Parathyroid adenoma (tissue), 2 donors: ENCODE measurements at regions not wholly inside any gene's neighbourhood (a gene's known extent, or its start where the extent isn't known, plus 50 kb on each side); places are given as distances from the start of the nearest gene placed in this dataset.

Source experiments
- H2AFZ ChIP-seq: fragments of 300-600 bp; sonication (generic); one replicate; pipeline ENCODE4 v1.7.0; 2017; ENCODE audit warnings: antibody characterized with exemption, mild to moderate bottlenecking
- H3K27ac ChIP-seq: fragments of 300-600 bp; sonication (generic); one replicate; pipeline ENCODE4 v1.7.0; 2017
- H3K27me3 ChIP-seq: fragments of 300-600 bp; sonication (generic); one replicate; pipeline ENCODE4 v1.7.0; 2017; ENCODE audit warnings: low read length; ENCODE audit not compliant: control insufficient read depth, insufficient read depth
- H3K36me3 ChIP-seq: fragments of 300-600 bp; sonication (generic); one replicate; pipeline ENCODE4 v1.7.0; 2017; ENCODE audit warnings: low read length; ENCODE audit not compliant: control insufficient read depth, insufficient read depth
- H3K4me1 ChIP-seq: fragments of 300-600 bp; sonication (generic); one replicate; pipeline ENCODE4 v1.7.0; 2017; ENCODE audit warnings: control low read depth
- H3K4me2 ChIP-seq: fragments of 300-600 bp; sonication (generic); one replicate; pipeline ENCODE4 v1.7.0; 2017; ENCODE audit warnings: low read length
- H3K4me3 ChIP-seq: fragments of 300-600 bp; sonication (generic); one replicate; pipeline ENCODE4 v1.7.0; 2017; ENCODE audit warnings: low read depth, low read length
- H3K79me2 ChIP-seq: fragments of 300-600 bp; sonication (generic); one replicate; pipeline ENCODE4 v1.7.0; 2017; ENCODE audit warnings: control low read depth
- H3K9ac ChIP-seq: fragments of 300-600 bp; sonication (generic); one replicate; pipeline ENCODE4 v1.7.0; 2017; ENCODE audit warnings: mild to moderate bottlenecking
- H3K9me3 ChIP-seq: fragments of 300-600 bp; sonication (generic); one replicate; pipeline ENCODE4 v1.7.0; 2017; ENCODE audit warnings: low read length; ENCODE audit not compliant: control insufficient read depth
- TF ChIP-seq, protein P1 (sequence below): fragments of 300-600 bp; sonication (generic); IDR thresholded peaks from one replicate; pipeline ENCODE4 v1.7.0; 2017; ENCODE audit warnings: antibody characterized with exemption, mild to moderate bottlenecking
- donor health status: primary hyperparathyroidism.

DNA sequence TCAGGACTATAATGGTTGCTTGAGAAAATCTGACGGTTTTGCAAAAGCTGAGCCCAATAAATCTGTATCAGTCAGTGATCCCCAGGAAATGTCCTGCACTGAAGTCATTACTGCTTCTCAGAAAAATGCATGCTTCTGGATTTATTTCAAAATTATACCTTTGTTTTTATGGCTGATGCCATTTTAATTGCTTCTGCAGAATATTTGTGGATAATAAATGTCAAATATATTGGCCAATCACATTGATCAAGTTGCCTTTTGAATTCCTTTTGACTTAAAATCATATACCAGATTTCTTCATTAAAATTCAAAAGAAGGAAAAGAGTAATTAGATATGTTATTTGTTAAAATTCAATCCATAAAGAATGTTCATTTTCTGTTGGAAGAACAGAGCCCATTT, 842.9 kb upstream of the ADGRL4 start:
- Histone ChIP-seq H3K27ac (no peak overlapping the region), H3K79me2 (no peaks in the 10 kb centered on the region)

DNA sequence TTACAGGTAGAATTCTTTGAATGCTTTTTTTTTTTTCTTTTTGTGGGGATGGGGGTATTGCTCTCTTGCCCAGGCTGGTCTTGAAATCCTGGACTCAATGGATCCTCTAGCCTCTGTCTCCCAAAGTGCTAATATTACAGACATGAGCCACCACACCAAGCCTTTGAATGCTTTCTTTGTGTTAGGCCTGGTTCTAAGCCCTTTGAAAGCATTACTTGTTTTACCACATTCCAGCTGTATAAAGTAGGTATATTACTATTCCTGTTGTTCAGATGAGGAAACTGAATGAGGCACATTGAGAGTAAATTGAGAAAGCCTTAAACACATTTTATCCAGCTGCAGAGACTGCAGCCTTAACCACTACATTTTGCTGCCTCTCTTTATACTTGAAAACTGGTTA, 841.8 kb upstream of the ADGRL4 start:
- Histone ChIP-seq H3K79me2 (no peaks in the 10 kb centered on the region), H3K4me1 (no peaks in the 10 kb centered on the region), H3K27me3 (no peaks in the 10 kb centered on the region), H2AFZ (no peak overlapping the region), H3K36me3 (no peaks in the 10 kb centered on the region), H3K4me2 (no peak overlapping the region), H3K9ac (no peak overlapping the region), H3K9me3 (no peaks in the 10 kb centered on the region), H3K27ac (no peak overlapping the region), H3K4me3 (no peak overlapping the region)
- TF ChIP-seq, protein P1, sequence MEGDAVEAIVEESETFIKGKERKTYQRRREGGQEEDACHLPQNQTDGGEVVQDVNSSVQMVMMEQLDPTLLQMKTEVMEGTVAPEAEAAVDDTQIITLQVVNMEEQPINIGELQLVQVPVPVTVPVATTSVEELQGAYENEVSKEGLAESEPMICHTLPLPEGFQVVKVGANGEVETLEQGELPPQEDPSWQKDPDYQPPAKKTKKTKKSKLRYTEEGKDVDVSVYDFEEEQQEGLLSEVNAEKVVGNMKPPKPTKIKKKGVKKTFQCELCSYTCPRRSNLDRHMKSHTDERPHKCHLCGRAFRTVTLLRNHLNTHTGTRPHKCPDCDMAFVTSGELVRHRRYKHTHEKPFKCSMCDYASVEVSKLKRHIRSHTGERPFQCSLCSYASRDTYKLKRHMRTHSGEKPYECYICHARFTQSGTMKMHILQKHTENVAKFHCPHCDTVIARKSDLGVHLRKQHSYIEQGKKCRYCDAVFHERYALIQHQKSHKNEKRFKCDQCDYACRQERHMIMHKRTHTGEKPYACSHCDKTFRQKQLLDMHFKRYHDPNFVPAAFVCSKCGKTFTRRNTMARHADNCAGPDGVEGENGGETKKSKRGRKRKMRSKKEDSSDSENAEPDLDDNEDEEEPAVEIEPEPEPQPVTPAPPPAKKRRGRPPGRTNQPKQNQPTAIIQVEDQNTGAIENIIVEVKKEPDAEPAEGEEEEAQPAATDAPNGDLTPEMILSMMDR = no peak

More for the DNA sequence above, 842.9 kb upstream of the ADGRL4 start:
- Histone ChIP-seq H3K4me2 (no peak overlapping the region), H3K36me3 (no peaks in the 10 kb centered on the region), H3K27me3 (no peaks in the 10 kb centered on the region), H3K4me3 (no peak overlapping the region), H3K4me1 (no peaks in the 10 kb centered on the region), H3K9me3 (no peaks in the 10 kb centered on the region), H2AFZ (no peak overlapping the region), H3K9ac (no peak overlapping the region)
- TF ChIP-seq, protein P1 = no peak

DNA sequence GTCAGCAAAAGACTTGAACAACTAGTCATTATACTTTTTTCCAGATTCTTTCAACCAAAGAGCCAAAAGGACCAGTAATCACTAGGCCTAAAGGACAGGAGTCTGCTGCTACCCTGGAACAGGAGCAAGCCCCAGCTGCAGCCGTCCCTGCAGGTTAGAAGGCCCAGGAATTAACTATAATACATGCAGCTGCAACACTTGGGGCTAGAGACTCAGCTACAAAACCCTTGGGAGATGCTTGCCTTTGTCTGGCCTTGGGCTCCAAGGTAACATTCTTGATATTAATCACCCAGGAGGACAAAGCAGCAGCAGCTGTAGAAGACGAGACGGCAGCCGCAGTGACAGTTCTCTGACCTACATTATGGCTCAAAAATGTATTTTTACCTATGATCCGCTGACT, 841.2 kb upstream of the ADGRL4 start:
- no peaks in the 10 kb centered on the region for H3K79me2 ChIP-seq
- H3K9me3 ChIP-seq = no peaks in the 10 kb centered on the region
- H2AFZ ChIP-seq = no peak overlapping the region
- TF ChIP-seq, protein P1 = no peak
- H3K4me3 ChIP-seq = no peak overlapping the region
- no peaks in the 10 kb centered on the region for H3K4me1 ChIP-seq
- no peak overlapping the region for H3K4me2 ChIP-seq
- no peak overlapping the region for H3K9ac ChIP-seq
- no peaks in the 10 kb centered on the region for H3K36me3 ChIP-seq
- H3K27ac ChIP-seq = no peak overlapping the region
- no peaks in the 10 kb centered on the region for H3K27me3 ChIP-seq

DNA sequence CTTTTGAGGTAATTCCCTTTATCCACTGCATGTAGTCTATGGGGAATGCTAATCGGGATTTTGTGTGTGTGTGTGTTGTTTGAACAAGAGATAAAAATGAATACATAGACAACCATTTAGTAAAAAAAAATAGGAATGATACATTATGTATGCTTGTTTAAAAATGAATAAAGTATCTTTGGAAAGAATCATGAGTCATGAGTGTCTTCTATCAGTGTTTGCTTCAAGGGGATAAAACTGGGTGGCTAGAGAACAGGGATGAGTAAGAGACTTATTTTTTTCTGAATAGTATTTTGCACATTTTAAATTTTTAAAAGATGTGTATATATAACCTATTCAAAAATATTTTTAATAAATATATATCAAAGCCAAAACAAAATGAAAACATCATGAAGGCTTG, 839.4 kb upstream of the ADGRL4 start:
- Histone ChIP-seq H3K9me3 (no peaks in the 10 kb centered on the region), H3K4me1 (no peaks in the 10 kb centered on the region)
- TF ChIP-seq, protein P1 = no peak

GRCh38 chr1:79842811-79843210, 836.3 kb upstream of the ADGRL4 start:
- TF ChIP-seq, protein P1 = no peak
- H3K4me1 ChIP-seq = no peaks in the 10 kb centered on the region
- H3K4me3 ChIP-seq = no peak overlapping the region
- no peaks in the 10 kb centered on the region for H3K79me2 ChIP-seq
- H3K27me3 ChIP-seq = no peaks in the 10 kb centered on the region
- no peak overlapping the region for H3K4me2 ChIP-seq
- H3K9ac ChIP-seq = no peak overlapping the region
- no peak overlapping the region for H3K27ac ChIP-seq
- H3K9me3 ChIP-seq = no peaks in the 10 kb centered on the region
- H2AFZ ChIP-seq = no peak overlapping the region
- H3K36me3 ChIP-seq = no peaks in the 10 kb centered on the region

More for the DNA sequence above, 839.4 kb upstream of the ADGRL4 start:
- no peaks in the 10 kb centered on the region for H3K36me3 ChIP-seq
- no peak overlapping the region for H3K4me2 ChIP-seq
- no peaks in the 10 kb centered on the region for H3K79me2 ChIP-seq
- no peak overlapping the region for H3K27ac ChIP-seq
- H3K9ac ChIP-seq = no peak overlapping the region
- no peak overlapping the region for H3K4me3 ChIP-seq
- no peaks in the 10 kb centered on the region for H3K27me3 ChIP-seq
- H2AFZ ChIP-seq = no peak overlapping the region
